DND-41 (cell line): ENCODE measurements at regions not wholly inside any gene's neighbourhood (a gene's known extent, or its start where the extent isn't known, plus 50 kb on each side); places are given as distances from the start of the nearest gene placed in this dataset.

Experiments
- CTCF ChIP-seq: IDR thresholded peaks from 2 replicates; pipeline ENCODE4 v1.5.1; 2012; ENCODE audit warnings: borderline replicate concordance, low read length, moderate library complexity, mild to moderate bottlenecking; ENCODE audit not compliant: poor library complexity, severe bottlenecking; ENCODE audit errors: extremely low read depth
- EZH2 ChIP-seq: IDR thresholded peaks from 3 replicates; pipeline ENCODE4 v1.6.1; 2012; ENCODE audit warnings: borderline replicate concordance, low read depth, mild to moderate bottlenecking, moderate library complexity, low read length, inconsistent platforms; ENCODE audit not compliant: severe bottlenecking

GRCh38 chr7:115070311-115070710 is 148.4 kb downstream of the MDFIC start:
- TF ChIP-seq CTCF (no peak), EZH2 (no peak)
